Pancreas (tissue), 10 donors: ENCODE measurements at regions not wholly inside any gene's neighbourhood (a gene's known extent, or its start where the extent isn't known, plus 50 kb on each side); places are given as distances from the start of the nearest gene placed in this dataset.

Experiments
- ATAC-seq, 4 donors: fragments of 200-7000 bp; cut with Tn5 transposase; one replicate each; pipeline versions ENCODE4 v1.8.0 to v1.9.1; 2020; ENCODE audit warnings: mild to moderate bottlenecking in 4 of 4, moderate library complexity in 4 of 4
- DNase-seq, 6 donors: peaks; one replicate each; pipeline ENCODE4 v3.0.0-alpha.2; 2020
- FAIRE-seq: peaks from 2 replicates; lab custom pipeline; 2012; peaks lifted over from hg19 to GRCh38; lab: Jason Lieb, UNC
- H3K27ac ChIP-seq, 4 donors: fragments of 200-600 bp; sonication (generic); 1 replicate in 3 of 4; 2 replicates in 1 of 4; pipeline versions ENCODE4 v1.5.0 to v1.8.0; 2020
- H3K27me3 ChIP-seq, 4 donors: fragments of 200-600 bp; one replicate each; pipeline ENCODE4 v1.8.0; 2021
- H3K36me3 ChIP-seq, 3 donors: fragments of 200-600 bp; sonication (generic) in 1 of 3; one replicate each; pipeline versions ENCODE4 v1.5.0 to v1.8.0; 2020 to 2021
- H3K4me1 ChIP-seq, 3 donors: fragments of 200-600 bp; one replicate each; pipeline ENCODE4 v1.8.0; 2021
- H3K4me3 ChIP-seq, 4 donors: fragments of 200-600 bp; sonication (generic) in 2 of 4; one replicate each; pipeline versions ENCODE4 v1.5.0 to v1.8.0; 2020 to 2021
- H3K9me3 ChIP-seq, 4 donors: fragments of 200-600 bp; one replicate each; pipeline ENCODE4 v1.8.0; 2021
- CTCF ChIP-seq, 4 donors: fragments of 200-600 bp; sonication (generic) in 3 of 4; IDR thresholded peaks; one replicate each; pipeline versions ENCODE4 v1.5.0 to v1.8.0; 2021; ENCODE audit warnings: antibody characterized with exemption in 4 of 4
- WGBS, 2 donors: extraction: QIAGEN DNeasy Blood & Tissue Kit; methylation state at CpG; one replicate each; pipeline ENCODE4 v1.1.7; 2013; 5-methylcytosine and 5-hydroxymethylcytosine counted together
- intact Hi-C, 3 donors: fragments of 100-400 bp; cut with DNase I; formaldehyde crosslinking; loops; one replicate each; pipeline versions ENCODE4 v1.11.1 to v1.14.2; 2022
- donor health status: healthy with polysubstance abuse.
- donor health status: DM: no; HTN: no; CAD: no; lungs with moderate emphysema.
- donor health status: DM: no; HTN: no; CAD: no.
- donor health status: control.
- donor health status: control.
- donor health status: Bipolar disorder and iron deficiency.
- donor health status: DM: yes; HTN: yes; CAD: no.
- donor health status: DM: no; HTN: no; CAD: no.
- donor health status: DM: no; HTN: no; CAD: no.
- donor health status: DM: yes; HTN: yes; CAD: no.

DNA sequence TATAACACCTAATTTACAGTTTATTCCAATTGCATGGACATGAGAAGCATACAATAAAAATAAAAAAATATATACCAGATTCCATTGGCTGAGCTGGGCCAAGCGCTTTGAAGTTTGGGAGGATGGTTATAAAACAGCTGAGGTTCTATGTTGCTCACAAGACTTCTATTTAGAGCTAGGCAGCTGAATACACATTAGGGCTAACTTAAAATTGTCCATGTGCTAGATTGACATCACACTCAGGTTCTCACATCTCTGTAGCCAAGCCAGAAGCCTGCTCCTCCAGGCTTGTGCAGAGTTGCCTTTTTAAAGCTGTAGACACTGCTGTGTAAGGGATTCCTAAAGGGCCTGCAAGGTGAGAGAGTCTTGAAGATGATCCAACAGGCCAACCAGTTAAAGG is 871.1 kb upstream of the FANCL start:
- Histone ChIP-seq H3K27me3 (no peaks in the 10 kb centered on the region), H3K36me3 (no peaks in the 10 kb centered on the region), H3K9me3 (no peaks in the 10 kb centered on the region), H3K4me1 (no peaks in the 10 kb centered on the region), H3K4me3 (no peak overlapping the region), H3K27ac (no peak overlapping the region)
- DNase-seq: no peak
- no peak for ATAC-seq
- FAIRE-seq: no peak
- WGBS, 2 donors: 86 to 95% methylated on average over 1 of the region's 1 CpG
- intact Hi-C loops: no loop called here
- no peak for TF ChIP-seq CTCF (IDR thresholded peaks at IDR 0.05)

- no peak overlapping the region for H3K4me3 ChIP-seq
- 61 to 66% methylated on average over 2 of the region's 2 CpGs for WGBS, 2 donors
- no peaks in the 10 kb centered on the region for H3K27me3 ChIP-seq
- DNase-seq: no peak
- no peak overlapping the region for H3K27ac ChIP-seq
- no peaks in the 10 kb centered on the region for H3K36me3 ChIP-seq
- no peak for FAIRE-seq
- H3K9me3 ChIP-seq: no peaks in the 10 kb centered on the region
- intact Hi-C loops: no loop called here
- no peak for TF ChIP-seq CTCF (IDR thresholded peaks at IDR 0.05)
- H3K4me1 ChIP-seq: no peaks in the 10 kb centered on the region
- no peak for ATAC-seq
Measured at GRCh38 chr2:59096973-59097372, 855.8 kb upstream of the FANCL start.

- Histone ChIP-seq H3K4me3 (no peak overlapping the region), H3K27ac (no peak overlapping the region), H3K9me3 (no peaks in the 10 kb centered on the region), H3K36me3 (no peaks in the 10 kb centered on the region), H3K27me3 (no peaks in the 10 kb centered on the region), H3K4me1 (no peaks in the 10 kb centered on the region)
- TF ChIP-seq CTCF (IDR thresholded peaks at IDR 0.05): no peak
- ATAC-seq (no peak), DNase-seq (no peak), FAIRE-seq (no peak)
- WGBS, 2 donors: 67 to 76% methylated on average over 4 of the region's 4 CpGs
- intact Hi-C loops: no loop called here
Measured at GRCh38 chr2:59093571-59093970, 852.4 kb upstream of the FANCL start.

DNA sequence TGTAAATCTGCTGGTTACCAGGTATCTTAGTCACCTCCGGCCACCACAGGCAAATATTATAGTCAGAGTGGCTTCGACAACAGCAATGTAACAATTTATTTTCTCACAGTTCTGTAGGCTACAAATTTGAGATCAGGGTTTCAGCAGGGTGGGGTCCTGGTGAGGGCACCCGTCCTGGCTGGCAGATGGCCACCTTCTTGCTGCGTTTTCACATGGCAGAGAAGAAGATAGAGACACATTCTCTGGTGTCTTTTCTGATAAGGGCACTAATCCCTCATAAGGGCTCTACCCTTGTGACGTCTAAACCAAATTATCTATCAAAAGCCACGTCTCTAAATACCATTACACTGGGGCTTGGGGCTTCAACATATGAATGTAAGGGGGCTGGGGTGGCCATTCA is 843.2 kb upstream of the FANCL start:
- H3K9me3 ChIP-seq: no peaks in the 10 kb centered on the region

More for the DNA sequence above, 843.2 kb upstream of the FANCL start:
- Histone ChIP-seq H3K27ac (no peak overlapping the region), H3K4me3 (no peak overlapping the region), H3K27me3 (no peaks in the 10 kb centered on the region), H3K4me1 (no peaks in the 10 kb centered on the region), H3K36me3 (no peaks in the 10 kb centered on the region)
- intact Hi-C loops: no loop called here
- WGBS, 2 donors: 50 to 53% methylated on average over 6 of the region's 6 CpGs
- TF ChIP-seq CTCF (IDR thresholded peaks at IDR 0.05): no peak
- FAIRE-seq (no peak), DNase-seq (no peak), ATAC-seq (no peak)
